ENCODE measurements at regions not wholly inside any gene's neighbourhood (a gene's known extent, or its start where the extent isn't known, plus 50 kb on each side); places are given as distances from the start of the nearest gene placed in this dataset.

GRCh38 chr14:22433069-22433468 is 156.0 kb downstream of the DAD1 start:
- Mint-ChIP-seq H3K4me1 (peaks cover 31% of the 10 kb centered on the region), H3K9me3 (ENCODE audit: insufficient read depth) (no peaks in the 10 kb centered on the region), H3K27ac (no peak overlapping the region), H3K27me3 (peaks cover 18% of the 10 kb centered on the region), H3K4me3 (no peak overlapping the region)
- H3K9me3 ChIP-seq (ENCODE audit: control extremely low read depth in 1 of 3, control insufficient read depth in 2 of 3, insufficient read depth in 1 of 3, low read length in 2 of 3): no peaks in the 10 kb centered on the region
- DNase-seq: no peak
- ChIA-PET POLR2A (interaction anchor here (0.7 kb wide), 1 partner anchor 105 kb away, joined by 5 read pairs; no protein-coding TSS in a partner anchor), CTCF (interaction anchor here (0.9 to 1.7 kb wide), 4 partner anchors 11 to 137 kb away, joined by 3 to 8 read pairs (median 3); no protein-coding TSS in a partner anchor)
- no peak for TF ChIP-seq EZH2 (IDR thresholded peaks at IDR 0.05; ENCODE audit: borderline replicate concordance, insufficient read depth, low read depth, low read length, poor library complexity, severe bottlenecking)
- no peak for TF ChIP-seq CTCF (IDR thresholded peaks at IDR 0.05)
- intact Hi-C loops (cut with micrococcal nuclease): loop anchor here (5.0 kb wide), 1 partner anchor 41 kb away; no protein-coding TSS in a partner anchor
- 9% methylated on average over 3 of the region's 4 CpGs for WGBS (ENCODE audit: insufficient coverage)
- no peak overlapping the region for H3K27ac ChIP-seq (ENCODE audit: low read length in 2 of 2)
- no peaks in the 10 kb centered on the region for H3K36me3 ChIP-seq (replicated peaks in 1 of 2; ENCODE audit: control extremely low read depth in 1 of 2, control insufficient read depth in 1 of 2, extremely low read depth in 1 of 2, insufficient read depth in 2 of 2, low read length in 1 of 2)
- H3K4me2 ChIP-seq (replicated peaks; ENCODE audit: low read depth, low read length, poor library complexity, severe bottlenecking): peak overlapping the region; percentile 34
- peaks cover 20 to 25% of the 10 kb centered on the region in 2 donors for H3K4me1 ChIP-seq (ENCODE audit: control insufficient read depth in 2 of 2, insufficient read depth in 2 of 2, low read length in 2 of 2)
- no peaks in the 10 kb centered on the region for H3K79me2 ChIP-seq (ENCODE audit: control insufficient read depth, insufficient read depth, low read length)
- peak; percentile 25 for ATAC-seq (ENCODE audit: low read depth)
- no peak overlapping the region for H3K4me3 ChIP-seq (ENCODE audit: control extremely low read depth in 1 of 5, extremely low read depth in 1 of 5, insufficient read depth in 1 of 5, low read depth in 2 of 5, low read length in 4 of 5)
- no peak overlapping the region for H3K9ac ChIP-seq (ENCODE audit: low read length)
- no peaks in the 10 kb centered on the region for H4K20me1 ChIP-seq (ENCODE audit: control insufficient read depth, insufficient read depth, low read length, poor library complexity, severe bottlenecking)
- no peak overlapping the region for H2AFZ ChIP-seq (ENCODE audit: insufficient read depth, low read depth, low read length, poor library complexity, severe bottlenecking)
- peaks cover 0 to 30% (median 15%) of the 10 kb centered on the region in 4 experiments for H3K27me3 ChIP-seq (replicated peaks in 1 of 4; ENCODE audit: control extremely low read depth in 1 of 4, control insufficient read depth in 3 of 4, insufficient read depth in 4 of 4, low read length in 3 of 4)

- no peaks in the 10 kb centered on the region for H3K9me3 ChIP-seq (ENCODE audit: control extremely low read depth in 1 of 3, control insufficient read depth in 2 of 3, insufficient read depth in 1 of 3, low read length in 2 of 3)
- Mint-ChIP-seq H3K4me1 (peaks cover 35% of the 10 kb centered on the region), H3K9me3 (ENCODE audit: insufficient read depth) (no peaks in the 10 kb centered on the region), H3K27ac (peak overlapping the region; percentile 39), H3K4me3 (peak overlapping the region; percentile 55), H3K27me3 (peaks cover 24% of the 10 kb centered on the region)
- POLR2A ChIA-PET: interaction anchor here (1.1 to 1.3 kb wide), 2 partner anchors 20 to 25 kb away, joined by 3 read pairs; no protein-coding TSS in a partner anchor
- intact Hi-C loops (cut with micrococcal nuclease): loop anchor here (1.0 to 5.0 kb wide), 2 partner anchors 10 to 40 kb away; no protein-coding TSS in a partner anchor
- peak; percentile 48 for DNase-seq
- H3K4me2 ChIP-seq (replicated peaks; ENCODE audit: low read depth, low read length, poor library complexity, severe bottlenecking): peak overlapping the region; percentile 34
- peaks cover 0 to 37% (median 21%) of the 10 kb centered on the region in 4 experiments for H3K27me3 ChIP-seq (replicated peaks in 1 of 4; ENCODE audit: control extremely low read depth in 1 of 4, control insufficient read depth in 3 of 4, insufficient read depth in 4 of 4, low read length in 3 of 4)
- H3K4me1 ChIP-seq (ENCODE audit: control insufficient read depth in 2 of 2, insufficient read depth in 2 of 2, low read length in 2 of 2): peaks cover 25 to 29% of the 10 kb centered on the region in 2 donors
- H2AFZ ChIP-seq (ENCODE audit: insufficient read depth, low read depth, low read length, poor library complexity, severe bottlenecking): no peak overlapping the region
- no peaks in the 10 kb centered on the region for H3K79me2 ChIP-seq (ENCODE audit: control insufficient read depth, insufficient read depth, low read length)
- no peaks in the 10 kb centered on the region for H4K20me1 ChIP-seq (ENCODE audit: control insufficient read depth, insufficient read depth, low read length, poor library complexity, severe bottlenecking)
- H3K27ac ChIP-seq (ENCODE audit: low read length in 2 of 2): no peak overlapping the region
- H3K9ac ChIP-seq (ENCODE audit: low read length): no peak overlapping the region
- TF ChIP-seq CTCF (IDR thresholded peaks at IDR 0.05): no peak
- no peak for TF ChIP-seq EZH2 (IDR thresholded peaks at IDR 0.05; ENCODE audit: borderline replicate concordance, insufficient read depth, low read depth, low read length, poor library complexity, severe bottlenecking)
- ATAC-seq (ENCODE audit: low read depth): peak; percentile 83
- WGBS (ENCODE audit: insufficient coverage): no CpG with 5 or more reads among the region's 4 CpGs
- H3K4me3 ChIP-seq (ENCODE audit: control extremely low read depth in 1 of 5, extremely low read depth in 1 of 5, insufficient read depth in 1 of 5, low read depth in 2 of 5, low read length in 4 of 5): no peak overlapping the region
- H3K36me3 ChIP-seq (replicated peaks in 1 of 2; ENCODE audit: control extremely low read depth in 1 of 2, control insufficient read depth in 1 of 2, extremely low read depth in 1 of 2, insufficient read depth in 2 of 2, low read length in 1 of 2): no peaks in the 10 kb centered on the region
- CTCF ChIA-PET: interaction anchor here (0.9 to 1.9 kb wide), 6 partner anchors 10 to 138 kb away, joined by 3 to 8 read pairs (median 4); no protein-coding TSS in a partner anchor
Observed at GRCh38 chr14:22432348-22432976, 156.6 kb downstream of the DAD1 start.
